Astrocyte (in vitro differentiated cells and primary cell): ENCODE measurements at regions not wholly inside any gene's neighbourhood (a gene's known extent, or its start where the extent isn't known, plus 50 kb on each side); places are given as distances from the start of the nearest gene placed in this dataset.

Experiments
- CTCF ChIP-seq: IDR thresholded peaks from 2 replicates; pipeline ENCODE4 v1.5.1; 2011; ENCODE audit warnings: low read depth, mild to moderate bottlenecking, inconsistent platforms, low read length, moderate library complexity; ENCODE audit not compliant: insufficient read depth
- EZH2 ChIP-seq: IDR thresholded peaks from 2 replicates; pipeline ENCODE4 v1.6.1; 2012; ENCODE audit warnings: mild to moderate bottlenecking, low read length, inconsistent platforms; ENCODE audit not compliant: insufficient read depth

- TF ChIP-seq CTCF, result no peak
- no peak for TF ChIP-seq EZH2
Measured at GRCh38 chr5:163345216-163345615, 92.2 kb upstream of the CCNG1 start.
